ENCODE measurements at regions not wholly inside any gene's neighbourhood (a gene's known extent, or its start where the extent isn't known, plus 50 kb on each side); places are given as distances from the start of the nearest gene placed in this dataset.

DNA sequence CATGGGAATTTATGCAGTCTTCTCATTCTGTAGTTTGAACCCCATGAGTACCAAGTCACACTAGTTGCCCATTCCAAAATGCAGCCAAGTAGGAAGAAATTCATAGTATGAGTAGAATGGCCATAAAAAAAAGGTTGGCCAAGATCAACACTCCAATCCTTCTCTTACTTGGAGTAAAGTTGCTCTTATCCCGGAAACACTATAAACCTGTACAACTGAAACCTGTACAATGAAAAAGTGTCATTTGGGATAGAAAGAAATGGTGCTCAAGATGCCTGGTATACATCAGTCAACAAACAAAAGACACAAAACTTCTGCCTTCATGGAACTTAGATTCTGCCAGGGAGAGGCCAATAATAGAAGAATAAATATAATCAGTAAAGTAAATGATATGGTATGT, 325.0 kb downstream of the NFIB start:
- no peak for DNase-seq

DNA sequence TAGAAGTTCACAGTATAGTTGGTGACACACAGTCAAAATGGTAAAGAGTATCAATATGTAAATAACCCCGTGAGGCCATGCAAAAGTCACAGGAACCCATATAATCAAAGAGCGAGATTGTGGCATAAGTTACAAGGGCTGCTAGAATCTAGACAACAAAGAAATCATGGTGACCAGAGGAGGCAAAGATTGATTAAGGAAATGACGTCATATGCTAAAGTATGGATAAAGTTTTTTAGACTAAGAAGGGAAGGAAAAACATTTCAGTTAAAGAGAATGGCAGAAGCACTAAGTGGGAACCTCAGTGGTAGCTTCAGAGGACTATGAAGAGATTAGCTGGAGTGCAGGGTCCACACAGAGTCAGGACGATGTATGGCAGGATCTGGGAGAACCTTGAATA, 330.3 kb downstream of the NFIB start:
- no peak for DNase-seq

DNA sequence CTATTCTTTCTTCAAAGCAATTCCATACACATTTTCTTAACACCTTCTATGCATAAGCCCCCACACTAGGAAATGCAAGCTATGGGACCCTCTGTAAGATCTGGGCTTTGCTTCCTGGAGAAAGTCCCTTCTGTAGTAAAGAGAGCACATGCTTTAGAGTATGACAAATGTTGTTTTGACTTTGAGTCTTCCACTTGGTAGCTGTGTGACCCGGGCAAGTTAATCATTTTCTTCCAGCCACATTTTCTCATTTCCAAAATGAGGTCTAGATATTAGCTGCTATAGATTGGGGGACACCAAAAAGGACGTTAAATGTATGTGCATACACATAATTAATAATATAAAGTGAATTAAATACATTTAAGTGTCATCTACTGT, 334.0 kb downstream of the NFIB start:
- no peak for DNase-seq

DNA sequence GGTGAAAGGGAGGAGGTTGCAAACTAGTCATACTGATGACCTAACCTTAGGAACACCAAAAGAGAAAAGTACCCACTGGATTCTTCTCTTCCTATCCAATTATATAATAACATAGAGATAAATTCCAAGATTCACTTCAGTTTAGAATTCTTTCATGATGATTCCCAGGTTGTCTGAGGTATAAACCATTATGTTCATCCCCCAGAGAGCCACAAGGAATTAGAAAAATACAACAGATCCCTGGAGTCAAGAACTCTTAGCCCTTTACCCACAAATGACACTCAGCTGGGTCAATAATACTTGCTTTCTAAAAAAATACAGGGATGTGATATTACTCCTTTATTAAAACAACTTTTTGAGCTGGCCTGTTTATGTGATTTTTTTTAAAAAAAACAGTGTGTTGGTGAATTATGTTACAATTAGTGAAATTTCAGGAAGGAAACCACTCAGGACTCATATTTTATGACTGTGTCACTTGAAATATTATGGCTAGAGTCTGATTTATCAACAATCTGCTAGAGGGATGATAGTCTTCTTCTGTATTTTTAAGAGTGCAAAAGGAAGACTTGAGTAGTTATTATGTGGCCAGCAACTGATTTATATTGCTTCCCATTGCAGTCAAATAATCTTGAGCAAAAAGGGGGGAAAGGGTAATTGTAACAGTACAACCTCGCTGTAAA, 338.2 kb downstream of the NFIB start:
- no peak for DNase-seq

DNA sequence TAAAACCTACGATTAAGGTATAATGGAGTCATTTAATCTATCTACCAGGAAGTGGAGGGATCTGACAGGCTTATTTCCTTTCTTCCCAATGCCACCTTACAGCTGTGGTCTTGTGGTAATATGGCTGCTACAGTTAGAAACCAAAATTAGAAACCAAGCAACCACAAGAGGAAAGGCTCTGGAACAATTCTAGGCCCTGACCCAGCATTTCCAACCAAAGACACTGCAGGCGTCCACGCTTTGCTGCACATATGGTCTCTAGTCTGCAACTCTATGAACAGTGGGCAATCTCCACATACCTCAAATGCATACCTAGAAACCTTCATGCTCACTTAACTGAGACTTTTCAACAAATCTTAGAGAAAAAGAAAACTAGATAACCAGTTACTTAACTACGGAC, 339.1 kb downstream of the NFIB start:
- no peak for DNase-seq

DNA sequence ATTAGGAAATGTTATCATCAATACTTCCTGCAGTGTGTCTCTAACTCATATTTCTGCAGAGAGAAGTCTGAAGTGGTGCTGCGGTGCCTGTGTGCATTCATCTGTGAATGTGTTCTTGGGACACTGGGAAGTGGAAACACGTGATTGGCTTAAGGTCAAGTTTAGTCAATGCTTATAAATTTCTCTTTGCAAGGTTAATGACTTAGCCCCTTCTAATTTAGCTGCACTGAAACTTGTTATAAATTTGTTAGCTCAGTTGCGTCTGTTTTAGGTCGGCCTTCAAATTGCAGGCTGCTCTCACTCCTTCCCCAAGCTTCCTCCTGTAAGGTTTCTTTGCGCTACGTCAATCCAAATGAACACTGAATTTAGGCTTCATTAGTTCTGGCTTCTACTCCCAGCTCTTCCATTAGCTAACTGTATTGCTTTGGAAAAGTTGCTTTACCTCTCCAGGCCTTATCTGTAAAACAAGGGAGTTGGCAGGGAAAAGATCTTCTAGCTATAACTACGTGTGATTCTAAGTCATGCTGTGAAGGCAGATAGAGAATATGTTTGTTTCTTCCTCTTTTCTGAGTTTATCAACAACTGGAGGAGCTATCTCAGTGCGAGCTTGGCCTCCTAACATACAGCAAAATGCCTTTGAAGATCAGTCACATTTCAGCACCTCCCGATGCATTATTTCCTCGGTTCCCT, 341.8 kb downstream of the NFIB start:
- DNase-seq, result no peak

DNA sequence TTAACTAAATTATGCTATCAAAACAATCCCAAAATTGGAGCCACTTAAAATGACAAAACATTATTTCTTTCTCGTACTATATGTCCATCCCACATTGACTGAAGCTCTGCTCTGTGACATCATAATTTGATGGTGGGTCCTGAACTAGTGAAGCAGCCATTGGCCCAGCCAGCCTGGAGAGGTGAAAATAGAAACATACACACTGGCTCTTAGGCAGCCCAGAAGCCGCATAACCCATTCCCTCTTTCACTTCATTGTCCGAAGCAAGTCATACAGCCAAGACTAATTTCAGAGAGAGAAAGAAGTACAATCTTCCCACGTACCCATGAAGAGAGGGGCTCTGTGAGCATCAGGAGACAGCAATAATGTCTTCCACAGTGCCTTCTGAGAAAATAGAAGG, 342.5 kb downstream of the NFIB start:
- no peak for DNase-seq

DNA sequence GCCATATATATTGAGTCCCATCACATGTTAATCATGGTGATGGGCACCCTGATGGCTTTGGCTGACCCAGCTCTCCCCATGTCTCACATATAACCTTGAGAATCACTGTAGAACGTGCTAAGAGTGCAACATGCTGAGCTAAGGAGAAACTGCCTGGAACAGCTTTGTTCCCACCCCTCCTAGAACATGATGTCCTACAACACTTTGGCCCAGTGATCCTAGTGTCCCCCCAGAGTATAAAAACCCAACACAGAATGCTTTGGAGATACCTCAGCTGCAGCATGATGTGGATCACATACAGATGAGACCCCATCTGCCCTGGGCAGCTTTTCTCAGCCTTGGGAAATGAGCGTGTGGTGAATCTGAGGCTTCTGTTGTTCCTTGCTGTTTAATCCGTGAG, 343.5 kb downstream of the NFIB start:
- DNase-seq, result no peak

DNA sequence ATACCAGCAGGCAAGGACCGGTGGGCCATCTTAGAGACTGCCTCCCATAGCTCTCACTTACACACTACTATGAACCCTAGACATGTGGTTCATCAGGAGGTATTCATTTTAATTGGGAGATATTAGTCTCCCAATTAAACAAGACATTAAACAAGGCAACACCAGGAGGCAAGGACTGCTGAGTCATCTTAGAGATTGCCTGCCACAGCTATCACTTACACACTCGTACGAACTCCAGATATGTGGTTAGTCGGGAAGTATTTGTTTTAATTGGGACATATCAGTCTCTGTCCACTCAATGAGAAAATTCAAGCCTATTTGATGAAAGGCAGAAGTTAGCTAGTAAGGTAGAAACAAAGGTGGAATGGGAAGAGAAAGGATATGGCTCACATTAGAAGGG, 343.9 kb downstream of the NFIB start:
- DNase-seq, result no peak

DNA sequence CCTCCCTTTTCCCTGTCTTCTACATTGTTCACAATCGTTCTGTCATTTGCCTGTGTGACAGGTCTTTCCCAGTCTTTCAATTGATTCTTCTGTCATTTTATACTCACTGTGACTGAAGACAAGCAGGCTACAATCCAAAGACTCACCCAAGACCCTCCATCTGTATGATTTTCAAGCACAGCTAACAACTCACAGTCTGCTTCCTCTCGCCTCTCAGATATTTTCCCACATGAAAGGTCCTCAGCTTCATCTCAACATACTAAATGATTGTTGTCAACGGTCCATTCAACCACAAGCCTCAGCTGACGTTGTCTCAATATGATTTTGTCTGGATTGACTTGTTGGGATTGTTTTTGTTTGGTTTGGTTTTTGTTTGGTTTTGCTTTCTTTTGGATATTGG, 346.5 kb downstream of the NFIB start:
- no peak for DNase-seq

DNA sequence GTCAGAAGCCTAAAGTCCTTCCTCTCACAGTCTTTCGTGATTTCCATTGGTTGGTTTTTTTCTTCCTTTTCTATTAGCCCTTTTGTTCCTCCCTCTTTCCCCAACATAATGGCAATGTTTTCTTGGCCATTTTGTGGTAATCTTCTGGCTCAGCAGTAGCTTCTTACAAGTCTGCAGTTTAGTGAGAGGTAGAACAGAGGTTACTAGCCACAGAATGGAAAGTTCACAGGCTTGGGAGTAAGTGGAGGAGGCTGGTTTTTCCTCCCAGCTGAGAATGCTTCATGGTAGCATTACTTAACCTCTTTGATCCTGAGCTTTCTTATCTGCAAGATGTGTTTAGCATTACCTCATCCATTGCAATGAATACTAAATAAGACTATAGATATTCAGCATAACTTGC, 346.9 kb downstream of the NFIB start:
- DNase-seq, result no peak

DNA sequence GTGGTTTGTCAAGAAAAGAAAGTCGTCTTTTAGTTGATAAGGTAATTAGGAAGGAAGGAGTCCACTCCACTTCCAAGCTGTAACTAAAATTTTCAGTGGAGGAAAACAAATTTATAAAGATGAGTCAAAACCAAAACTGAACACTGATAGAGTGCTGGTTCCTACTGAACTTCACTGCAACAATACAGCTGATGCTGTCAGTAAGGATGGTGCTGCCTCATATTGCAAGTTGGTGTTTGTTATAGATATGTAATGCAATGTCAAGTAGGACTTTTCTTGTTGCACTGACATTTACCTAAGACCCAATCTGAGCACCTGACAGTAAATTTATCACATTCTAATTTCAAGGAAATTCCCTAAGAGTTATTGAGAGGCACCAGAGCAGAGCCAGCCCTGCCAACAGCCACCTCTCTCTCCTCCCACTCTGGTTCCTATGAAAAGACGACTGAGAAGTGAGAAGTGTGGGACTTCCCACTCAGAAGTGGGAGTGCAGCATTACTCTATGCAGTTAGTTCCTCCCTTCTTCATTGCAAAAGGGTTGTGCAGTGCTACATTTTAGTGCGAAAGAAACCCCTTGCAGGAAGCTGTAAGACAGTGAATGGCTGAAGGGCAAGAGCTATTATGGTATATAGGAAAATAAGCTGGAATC, 350.8 kb downstream of the NFIB start:
- no peak for DNase-seq

DNA sequence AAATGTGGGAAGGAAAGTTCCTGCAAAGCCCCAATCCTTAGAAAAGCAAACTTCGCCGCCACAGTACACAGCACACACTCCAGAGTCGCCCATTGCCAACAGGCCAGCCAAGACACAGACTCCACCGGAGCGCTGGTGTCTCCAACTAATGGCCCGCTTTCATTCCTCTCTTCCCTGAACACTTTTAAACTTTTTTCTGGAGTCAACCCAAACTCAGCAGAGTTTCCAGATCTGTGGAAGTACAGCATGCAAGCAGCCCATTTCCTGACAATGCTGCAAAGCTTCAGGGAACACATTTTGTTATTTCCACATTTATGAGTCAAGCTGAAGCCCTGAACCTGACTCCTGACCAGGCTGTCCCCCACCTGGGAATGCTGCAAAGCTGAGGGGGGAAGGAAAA, 351.9 kb downstream of the NFIB start:
- DNase-seq, result no peak

DNA sequence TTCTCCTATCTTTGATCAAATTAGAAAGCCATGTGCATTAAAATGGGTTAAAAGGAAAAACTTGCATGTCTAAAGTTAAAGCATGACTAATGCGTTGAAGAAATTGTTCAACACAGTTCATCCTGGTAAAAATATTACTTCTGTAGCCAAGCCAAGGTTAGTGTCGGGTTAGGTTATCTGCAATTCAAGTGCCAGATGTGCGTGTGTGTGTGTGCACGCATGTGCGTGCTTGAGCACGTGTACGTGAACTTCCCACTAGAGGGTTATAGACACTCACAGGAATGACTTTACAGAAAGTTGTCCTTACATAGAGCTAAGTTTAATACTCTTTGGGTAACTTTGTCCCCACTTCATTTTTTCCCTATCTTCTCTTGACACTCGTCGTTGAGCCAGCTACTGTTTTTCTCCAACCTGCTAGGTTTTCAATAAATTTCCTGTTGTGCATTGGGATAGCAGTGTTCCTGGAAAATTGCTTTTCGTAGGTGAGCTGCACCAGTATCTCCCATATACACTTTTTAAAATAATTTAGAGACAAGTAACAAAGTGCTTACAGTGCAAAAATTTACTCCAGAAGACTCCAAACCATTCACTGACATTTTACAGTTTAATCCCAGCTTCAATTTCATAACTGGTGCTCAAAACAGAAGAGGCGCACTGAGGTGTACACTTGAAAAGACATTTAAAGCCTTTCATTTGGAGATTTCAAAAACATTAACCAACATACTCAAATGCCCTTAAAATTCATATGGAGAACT, 353.8 kb downstream of the NFIB start:
- no peak for DNase-seq

DNA sequence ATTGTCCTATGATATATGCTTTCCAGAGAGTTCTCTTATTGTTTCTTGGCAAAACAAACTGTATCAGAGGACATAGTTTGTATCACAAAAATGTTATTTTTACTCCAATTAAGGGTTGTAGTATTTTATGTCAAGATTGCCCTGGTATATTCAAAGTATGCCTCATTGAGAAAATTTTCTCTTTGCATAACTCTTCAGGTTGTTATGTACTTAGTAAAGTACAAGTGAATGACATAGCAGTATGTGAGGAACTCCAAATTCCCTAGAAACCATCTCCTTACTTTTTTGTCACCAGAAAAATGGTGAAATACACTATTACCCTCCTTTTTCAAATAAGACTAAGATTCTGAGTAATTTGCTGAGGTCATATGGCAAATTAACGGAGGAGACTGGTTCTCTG, 355.3 kb downstream of the NFIB start:
- DNase-seq, result no peak

DNA sequence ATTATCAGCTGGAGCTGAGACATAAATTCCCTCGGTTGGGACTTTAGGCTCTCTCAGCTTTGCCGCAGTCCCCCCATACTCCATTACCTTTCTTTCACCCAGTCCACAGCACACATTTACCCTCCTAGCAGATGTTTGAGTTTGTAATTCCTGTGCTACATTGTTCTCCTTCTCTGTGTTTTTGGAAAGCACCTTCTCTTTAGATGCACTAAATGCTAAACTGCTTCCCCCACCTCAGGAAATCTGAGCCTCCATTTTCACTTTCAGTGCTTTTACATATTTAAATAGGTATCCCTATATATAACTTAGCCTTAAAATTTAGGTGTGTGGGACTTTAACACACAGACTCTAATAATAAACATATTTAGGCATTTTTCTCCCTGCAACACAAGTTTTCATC, 356.9 kb downstream of the NFIB start:
- DNase-seq, result no peak

DNA sequence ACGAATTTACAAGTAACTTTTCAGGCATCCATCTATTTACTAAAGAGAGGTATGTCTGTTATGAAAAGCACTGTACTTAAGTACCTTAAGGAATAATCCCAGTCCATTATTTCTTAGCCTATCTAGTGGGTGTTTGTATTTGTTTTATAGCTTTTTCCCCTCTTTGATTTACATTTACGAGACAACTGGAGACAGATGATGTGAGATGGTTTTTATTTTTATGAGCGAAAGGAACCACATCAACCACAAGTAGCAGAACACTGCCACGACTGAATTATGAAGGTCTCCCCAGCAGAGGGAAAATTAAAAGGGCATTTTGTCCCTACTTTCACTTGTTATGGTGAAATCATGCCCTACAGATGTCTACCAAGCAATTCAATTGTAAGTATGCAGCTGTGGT, 357.8 kb downstream of the NFIB start:
- DNase-seq, result no peak

DNA sequence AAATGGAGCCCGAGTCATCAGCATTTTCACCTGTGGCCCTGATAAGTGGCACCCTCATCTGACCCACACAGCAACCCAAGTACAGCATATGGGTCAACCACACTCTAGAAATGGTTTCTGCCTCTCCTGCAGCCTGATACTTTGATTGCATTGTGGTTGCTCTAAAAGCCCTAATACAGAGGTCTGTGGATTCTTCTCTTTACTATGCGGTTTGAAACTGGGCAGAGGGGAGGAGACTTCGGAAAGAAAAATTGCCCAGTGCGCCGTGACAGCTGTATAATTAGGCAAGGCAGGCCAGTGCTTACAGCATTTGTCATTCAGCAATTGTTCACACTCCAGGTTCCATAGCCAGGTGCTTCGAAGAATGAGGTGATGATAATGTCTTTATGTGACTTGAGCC, 361.0 kb downstream of the NFIB start:
- no peak for DNase-seq

DNA sequence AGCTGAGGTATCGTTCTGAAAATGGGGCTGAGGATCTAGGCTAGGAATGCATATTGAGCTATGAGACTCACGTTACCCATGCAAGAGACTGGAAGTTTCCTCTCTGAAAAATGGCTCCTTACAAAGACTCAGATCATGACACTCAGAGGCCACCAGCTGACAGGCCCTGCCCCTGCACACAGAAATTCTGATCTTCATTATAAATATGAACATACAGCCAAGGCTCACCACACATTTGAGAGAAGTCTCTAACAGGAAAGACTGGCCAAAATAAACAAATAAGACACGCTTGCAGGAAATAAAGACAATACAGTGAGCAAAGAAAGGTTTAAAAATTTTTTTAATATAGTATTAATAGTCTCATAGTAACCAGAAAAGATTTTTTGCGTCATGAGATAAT, 365.9 kb downstream of the NFIB start:
- no peak for DNase-seq

DNA sequence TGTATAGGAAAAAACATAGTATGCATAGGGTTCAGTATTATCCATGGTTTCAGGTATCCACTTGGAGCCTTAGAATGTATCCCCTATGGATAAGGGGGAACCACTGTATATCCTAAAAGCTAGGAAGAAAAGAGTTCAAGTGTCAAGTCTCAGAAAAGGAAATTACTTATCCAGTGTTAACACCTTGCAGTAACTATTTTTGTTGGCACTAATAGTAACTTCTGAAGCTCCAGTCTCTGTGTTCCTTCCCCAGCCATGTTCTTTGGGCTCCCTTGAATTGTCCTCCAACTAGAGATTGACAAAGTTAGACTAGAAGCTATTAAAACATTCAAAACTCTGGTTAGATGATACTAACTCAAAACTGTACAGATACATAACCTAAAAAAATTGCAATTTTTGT, 370.8 kb downstream of the NFIB start:
- no peak for DNase-seq

DNA sequence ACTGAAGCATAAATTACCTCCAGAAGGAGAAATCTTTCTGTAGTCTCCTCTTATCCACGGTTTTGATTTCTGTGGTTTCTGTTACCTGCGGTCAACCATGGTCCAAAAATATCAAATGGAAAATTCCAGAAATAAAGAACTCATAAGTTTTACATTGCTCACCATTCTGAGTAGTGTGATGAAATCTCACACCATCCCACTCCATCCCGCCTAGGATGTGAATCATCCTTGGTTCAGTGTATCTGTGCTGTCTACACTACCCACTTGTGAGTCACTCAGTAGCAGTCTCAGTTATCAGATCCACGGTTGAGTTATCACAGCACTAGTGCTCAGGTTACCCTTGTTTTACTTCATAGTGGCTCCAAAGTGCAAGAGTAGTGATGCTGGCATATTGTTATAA, 371.2 kb downstream of the NFIB start:
- no peak for DNase-seq

DNA sequence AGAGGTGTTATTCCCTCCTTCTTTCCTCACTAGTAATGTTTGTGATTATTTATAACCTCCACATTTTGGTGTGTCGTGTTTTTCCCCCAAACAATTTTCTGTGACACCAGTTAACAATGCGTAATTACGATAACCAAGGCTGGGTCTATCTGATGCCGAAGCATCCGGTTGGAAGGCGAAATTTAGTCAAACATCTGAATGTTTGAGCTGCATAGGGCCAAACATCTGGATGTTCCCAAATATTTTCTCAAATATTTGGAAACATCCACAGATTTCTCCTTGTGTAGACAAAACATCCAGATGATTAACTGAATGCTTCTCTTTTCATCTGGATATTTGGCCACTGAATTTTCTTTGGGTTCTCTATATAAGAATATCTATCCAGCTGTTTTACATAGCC, 371.7 kb downstream of the NFIB start:
- no peak for DNase-seq

DNA sequence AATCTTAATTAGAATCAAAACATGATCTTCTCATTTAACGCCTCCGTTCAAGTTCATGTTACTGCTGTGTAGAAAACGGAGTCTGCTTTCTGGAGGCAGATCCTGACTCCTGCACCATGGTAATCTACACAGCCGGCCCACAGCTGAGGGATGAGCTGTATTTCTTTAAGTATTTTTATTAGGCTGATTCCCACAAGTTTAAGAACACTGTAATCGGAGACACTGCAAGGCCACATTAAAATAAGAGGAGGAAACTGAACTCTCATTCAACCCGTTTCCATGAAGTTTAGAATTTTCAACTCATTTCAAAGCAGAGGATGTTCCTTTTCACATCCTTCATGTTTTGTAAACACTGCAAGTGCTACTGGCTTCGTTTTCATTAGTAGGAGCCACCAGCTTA, 372.2 kb downstream of the NFIB start:
- no peak for DNase-seq
